ENCODE measurements at regions not wholly inside any gene's neighbourhood (a gene's known extent, or its start where the extent isn't known, plus 50 kb on each side); places are given as distances from the start of the nearest gene placed in this dataset.

DNA sequence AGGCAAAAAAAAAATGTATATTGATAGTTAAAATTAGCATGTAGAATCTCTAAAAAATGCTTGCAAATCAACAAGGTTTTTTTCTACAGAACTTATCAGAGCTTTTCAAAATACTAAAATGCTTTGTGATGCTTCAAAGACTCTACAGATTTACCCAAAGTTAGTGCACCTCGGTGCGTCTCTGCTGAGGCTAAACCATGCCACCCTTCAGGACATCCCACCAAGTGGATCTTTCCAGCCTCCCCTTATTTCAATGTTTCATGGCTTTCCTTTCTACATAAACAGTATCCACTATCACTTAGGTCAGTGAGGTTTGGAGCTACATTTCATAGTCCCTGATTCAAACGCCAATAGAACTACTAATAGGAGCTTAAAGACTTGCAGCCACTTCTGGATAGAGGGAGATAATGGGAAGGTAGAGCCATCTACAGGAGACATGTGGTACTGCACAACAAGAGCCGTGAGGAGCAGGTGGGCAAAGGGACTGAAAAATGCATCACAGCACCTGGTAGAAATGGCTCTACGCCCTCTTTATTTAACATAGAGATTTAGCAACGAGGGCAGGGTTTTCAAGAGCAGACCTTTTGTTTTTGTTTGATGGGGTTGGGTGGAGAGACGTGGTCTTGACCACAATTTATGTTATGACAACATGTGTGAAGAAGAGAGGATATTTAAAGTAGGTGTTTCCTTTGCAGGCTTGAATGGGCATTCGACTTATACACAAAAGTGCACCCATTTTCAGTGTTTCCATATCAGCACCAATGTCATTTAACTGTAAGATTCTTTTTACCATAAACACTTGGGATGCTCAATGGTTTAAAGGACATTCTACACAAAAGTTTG, 56.1 kb upstream of the SLC35G4 start:
- no peak for DNase-seq

DNA sequence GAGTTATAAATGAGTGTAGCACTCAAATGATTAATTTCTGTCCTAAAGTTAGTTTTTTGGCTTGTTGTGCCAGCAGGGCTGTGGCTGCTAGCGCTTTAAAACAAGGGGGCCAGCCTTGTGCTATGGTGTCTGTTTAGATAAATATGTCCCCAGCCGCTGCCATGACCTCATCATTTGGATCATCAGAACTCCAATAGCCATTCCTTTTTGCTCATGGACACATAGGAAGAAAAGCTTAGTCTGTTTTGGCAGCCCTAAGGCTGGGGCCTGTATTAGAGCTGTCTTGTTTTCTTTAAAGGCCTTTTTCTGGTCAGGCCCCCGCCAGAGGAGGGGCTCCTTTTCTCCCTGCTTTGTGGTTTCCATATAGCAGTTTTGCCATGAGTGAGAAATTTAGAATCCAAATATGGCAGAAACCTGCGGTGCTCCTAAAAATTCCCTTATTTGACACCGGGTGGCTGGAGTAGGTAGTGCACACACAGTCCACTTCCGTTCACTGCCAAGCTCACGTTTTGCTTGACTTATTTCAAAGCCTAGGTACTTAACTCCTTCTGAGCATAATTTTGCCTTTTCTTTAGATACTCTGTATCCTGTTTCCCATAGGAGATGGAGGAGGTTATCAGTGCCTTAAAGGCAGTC, 60.4 kb upstream of the SLC35G4 start:
- DNase-seq = no peak

DNA sequence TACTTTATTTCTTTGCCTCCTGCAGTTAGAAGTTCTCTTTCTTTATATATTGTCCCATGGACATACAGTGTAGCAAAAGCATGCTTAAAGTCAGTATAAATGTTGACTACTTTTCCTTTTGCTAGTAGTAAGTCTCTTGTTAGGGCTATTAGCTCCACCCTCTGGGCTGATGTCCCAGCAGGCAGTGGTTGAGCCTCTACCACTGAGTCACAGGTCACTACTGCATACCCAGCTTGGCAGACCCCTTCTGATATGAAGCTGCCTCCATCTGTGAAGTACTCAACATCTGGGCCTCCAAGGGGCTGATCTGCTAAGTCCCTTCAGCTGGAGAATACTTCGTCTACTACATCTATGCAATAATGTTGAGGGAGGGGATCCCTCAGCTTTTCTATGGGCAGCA, 61.0 kb upstream of the SLC35G4 start:
- no peak for DNase-seq

DNA sequence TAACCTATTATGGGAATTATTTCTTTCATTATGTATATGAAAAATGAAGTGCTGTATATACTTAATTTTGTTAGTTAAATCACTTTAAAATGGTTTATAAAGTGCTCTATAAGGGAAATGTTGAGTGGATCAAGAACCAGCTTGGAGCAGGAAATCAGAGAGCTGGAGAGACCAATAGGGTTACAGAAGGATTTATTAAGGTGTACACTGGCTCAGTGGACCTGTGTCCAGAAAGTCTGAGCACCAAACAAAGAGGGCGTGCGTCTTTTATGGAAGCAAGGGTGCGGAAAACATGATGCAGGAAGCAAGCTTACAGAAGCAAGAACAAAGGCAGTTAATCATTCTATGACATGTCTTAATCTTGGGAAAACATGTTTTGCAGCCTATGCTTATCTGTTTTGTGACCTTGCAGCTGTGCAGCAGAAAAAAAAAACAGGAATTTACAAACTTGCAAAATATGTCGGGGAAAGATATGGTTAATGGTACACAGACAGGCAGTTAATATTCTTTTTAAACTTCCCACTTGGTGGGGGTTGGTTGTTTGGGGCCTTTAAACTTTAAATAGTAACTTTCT, 65.2 kb upstream of the SLC35G4 start:
- DNase-seq = no peak

DNA sequence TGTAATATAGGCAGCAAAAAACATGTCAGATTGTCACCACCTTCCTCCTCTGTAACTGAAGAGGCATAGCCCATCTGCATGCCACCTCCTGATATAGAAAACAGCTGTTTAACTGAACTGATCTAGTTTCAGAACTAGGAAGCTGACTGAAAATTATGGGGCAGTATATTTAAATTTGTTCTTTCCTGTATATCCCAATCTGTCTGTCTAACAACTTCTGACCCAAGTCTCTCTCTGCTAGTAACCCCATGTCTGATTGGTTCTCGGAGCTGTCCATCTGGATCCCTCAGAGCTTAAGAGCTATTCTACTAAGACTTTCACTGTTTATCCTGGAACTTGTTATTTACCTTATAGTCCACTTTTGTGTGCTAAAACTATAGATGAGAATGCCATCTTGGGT, 68.2 kb upstream of the SLC35G4 start:
- DNase-seq = no peak

DNA sequence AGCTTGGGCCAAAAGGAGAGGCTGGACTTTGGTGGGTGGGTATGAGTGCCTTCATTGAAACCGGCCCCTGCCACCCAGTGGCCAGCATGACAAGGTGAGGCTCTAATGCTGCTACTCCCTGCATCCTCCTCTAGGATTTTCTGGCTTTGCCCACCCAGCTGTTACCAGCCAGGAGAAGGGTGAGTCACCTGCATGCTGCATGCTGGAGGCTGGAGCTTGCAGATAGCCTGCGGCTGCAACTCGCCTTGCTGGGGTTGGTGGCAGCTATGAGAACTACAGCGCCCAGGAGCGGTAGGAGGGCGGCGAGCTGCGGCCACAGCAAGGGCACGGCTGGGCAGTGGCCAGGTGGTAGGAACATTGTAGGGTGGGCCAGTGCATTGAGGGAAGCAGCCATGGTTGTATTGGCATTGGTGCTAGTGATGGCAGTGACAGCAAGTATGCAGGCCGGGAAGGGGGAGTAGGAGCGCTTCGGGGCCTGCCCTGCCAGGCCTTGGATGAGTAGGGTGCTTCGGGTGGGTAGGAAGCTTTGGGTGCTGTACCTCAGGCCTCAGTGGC, 75.4 kb upstream of the SLC35G4 start:
- DNase-seq = no peak

DNA sequence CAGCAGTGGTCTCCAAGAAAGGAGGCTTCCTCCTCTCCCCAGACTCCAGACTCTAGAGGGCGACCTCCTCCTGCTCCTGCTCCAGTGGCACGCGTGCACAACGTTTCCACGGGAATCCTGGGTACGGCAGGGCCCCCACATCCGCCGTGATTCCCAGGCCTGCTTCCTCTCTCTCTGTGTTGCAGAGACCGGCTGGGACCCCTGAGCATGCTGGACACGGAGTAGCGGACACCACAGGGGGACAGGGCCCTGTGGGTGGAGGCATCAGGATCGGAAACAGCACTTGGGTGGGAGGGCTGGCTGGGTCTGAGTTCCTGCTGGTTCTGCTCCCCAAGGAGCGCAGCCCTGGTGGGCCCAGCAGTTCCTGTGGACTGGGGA, 75.9 kb upstream of the SLC35G4 start:
- no peak for DNase-seq

DNA sequence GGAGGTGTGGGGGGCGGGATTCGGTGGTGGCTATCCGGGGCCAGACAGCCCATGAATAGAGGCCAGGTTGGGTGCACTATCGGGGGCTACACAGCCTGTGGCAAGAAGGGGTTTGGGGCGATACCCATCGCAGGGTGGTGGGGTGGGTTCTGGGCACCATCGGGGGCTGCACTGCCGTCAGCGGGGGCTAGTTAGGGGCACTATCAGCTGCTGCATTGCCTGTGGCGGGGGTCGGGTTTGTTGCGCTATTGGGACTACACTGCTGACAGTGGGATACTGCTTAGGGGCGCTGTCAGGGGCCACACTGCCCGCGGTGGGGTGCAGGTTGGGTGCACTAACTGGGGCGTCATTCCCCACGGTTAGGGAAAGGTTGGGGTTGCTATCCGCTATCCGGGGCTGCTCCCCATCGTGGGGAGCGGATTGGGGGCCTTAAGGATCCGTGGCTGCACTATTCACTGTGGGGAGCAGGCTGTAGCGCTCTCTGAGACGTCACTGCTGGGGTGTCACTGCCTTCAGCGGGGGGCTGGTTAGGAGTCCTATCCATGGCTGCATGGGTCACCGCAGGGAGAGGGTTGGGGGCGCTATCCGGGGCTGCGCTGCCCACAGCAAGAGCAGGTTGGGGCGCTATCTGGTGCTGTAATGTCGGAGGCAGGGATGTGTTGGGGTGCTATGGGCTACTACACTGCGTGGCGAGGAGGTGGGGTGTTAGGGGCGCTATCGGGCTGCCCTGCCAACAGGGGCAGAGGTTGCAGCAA, 76.5 kb upstream of the SLC35G4 start:
- no peak for DNase-seq

DNA sequence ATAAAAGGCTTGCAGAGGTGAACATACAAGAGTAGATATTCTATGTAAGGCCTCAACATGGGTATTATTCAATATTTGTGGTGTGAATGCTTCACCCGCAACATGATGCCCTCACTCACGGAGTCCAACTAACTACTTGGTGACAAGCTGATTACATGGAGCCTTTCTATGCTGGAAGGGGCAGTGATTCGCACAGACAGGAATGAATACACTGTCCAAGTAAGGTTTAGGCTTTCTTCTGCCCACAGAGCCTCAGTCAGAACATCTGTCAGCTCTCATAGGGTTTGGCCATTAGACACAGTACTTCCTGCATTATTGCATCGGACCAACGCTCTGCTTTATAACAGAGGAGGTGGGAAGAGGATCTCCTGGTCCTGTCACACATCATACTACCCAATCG, 80.3 kb upstream of the SLC35G4 start:
- no peak for DNase-seq

DNA sequence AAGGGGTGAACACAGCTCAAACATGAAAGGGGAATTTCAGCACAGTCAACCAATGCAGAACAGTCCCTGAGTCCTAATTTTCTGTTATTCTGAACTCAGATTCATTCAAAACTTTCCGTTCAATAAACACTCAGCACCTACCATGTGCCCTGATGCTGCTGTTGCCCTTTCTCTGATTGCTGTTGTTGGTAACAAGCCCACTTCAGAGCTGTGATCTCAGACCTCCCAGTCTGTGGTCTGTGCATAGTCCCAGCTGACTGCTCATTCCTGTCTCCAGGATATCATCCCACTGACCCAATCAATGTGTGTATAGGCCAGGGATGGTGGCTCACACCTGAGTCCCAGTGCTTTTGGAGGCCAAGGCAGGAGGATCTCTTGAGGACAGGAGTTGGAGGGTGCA, 82.7 kb upstream of the SLC35G4 start:
- DNase-seq = no peak

DNA sequence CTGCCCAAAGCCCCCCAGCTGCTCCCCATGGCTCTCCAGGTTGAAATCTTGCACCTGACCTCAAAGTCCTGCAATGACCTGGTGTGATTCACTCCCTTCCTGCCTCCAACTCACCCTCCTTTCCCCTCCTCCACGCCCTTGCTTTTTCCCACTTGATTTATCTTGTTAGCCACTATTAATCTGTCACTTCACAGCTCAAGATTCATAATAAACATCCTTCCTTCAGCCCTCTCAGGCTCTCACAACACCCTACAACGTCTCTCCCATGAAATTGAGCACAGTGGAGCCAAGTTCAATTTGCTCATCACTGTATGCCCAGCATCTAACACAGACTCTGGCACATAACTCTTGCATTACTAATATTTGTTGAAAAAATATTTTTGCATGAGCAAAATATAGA, 85.6 kb upstream of the SLC35G4 start:
- DNase-seq = no peak

DNA sequence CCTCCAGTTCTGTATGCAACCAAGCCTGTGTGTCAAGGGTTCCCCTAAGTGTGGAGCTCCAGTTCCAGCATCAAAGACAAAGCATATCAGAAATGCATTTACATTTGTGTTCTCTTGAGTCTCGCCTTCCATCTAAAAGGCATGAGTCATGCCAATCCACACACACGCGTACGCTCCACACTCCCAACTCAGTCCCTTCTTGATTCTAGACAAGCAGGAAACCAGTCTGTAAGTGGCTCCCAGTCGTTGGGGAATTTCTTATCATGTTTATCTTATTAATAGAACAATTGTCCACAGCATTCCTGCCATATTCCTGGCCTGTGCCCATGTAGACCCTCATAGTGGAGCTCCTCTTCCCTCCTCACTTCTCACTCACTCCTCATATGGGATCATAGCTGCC, 86.4 kb upstream of the SLC35G4 start:
- DNase-seq = no peak

DNA sequence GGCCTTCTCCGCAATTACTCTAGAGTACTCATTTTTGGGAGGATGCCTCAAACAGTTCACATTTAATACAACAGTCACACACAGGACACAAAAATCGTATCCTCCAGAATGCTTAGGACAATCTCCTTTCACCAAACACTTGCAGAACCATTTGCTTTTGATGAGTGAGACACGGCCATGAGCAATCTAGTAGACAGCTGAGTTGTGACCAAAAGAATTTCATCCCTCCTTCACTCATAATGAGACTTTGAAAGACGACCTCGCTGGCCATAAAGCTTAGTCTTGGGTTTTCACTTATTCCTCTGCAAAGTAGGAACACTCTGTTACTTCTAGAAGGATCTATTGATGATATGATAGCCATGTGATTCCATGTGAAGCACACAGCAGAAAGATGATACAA, 87.5 kb upstream of the SLC35G4 start:
- DNase-seq = no peak

DNA sequence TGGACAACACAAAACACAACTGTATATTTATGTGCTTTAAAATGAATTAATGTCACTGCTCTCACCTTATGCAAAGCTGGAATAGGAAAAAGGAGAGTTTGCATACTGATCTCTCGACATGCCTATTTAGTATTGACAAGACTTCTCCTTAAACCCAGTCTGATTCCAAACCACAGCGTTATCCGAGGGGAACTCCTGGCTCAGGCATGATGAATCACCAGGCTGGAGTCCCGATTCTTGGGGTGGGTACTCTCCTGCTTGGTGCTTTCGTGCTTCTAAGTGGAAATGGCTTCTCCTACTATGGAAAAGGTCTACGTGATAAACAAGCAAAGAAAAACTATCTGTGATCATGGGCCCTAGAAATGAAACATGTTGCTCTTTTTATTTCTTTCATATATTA, 88.9 kb upstream of the SLC35G4 start:
- no peak for DNase-seq

DNA sequence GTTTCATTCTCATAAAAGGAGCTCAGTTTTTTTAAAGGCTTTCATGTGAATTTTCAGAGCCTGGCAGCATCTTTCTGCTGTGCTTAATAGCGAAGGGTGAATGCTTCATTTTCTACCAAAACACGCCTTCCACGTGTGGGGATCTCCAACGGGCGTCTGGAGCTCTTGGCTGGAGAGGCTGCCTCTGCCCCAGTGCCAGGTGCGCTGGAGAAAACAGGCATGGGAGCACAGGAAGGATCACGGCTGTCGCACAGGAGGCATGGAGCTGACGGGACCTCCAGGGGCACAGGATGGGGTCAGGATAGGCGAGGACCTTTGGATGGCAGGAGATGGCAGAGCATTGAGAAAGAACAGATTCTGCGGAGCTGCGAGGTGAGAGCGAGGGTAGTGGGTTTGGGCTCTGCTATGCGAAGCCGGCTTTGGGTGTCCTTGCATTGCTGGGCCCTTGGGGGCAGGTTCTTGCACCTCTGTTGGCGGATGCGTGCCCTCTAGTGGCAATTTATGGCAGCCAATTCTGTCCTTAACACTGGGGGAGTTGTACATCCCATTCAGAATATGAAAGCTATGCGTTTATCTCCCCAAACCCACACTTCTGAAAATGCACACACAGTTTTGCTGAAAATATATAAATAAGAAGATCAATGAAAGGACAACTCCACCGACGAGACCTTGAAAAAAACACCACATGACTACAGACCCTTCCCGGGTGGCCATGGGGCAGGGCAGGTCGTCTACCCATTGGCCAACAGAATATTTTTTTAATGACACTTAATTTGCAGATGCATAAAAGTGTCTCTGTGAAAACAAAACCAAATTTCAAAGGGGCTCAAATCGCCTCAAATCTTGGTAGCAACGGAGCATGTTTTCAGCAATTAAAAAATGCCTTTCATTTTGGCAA, 90.4 kb upstream of the SLC35G4 start:
- peak in 1 of 2 experiments; percentile 18 for DNase-seq

DNA sequence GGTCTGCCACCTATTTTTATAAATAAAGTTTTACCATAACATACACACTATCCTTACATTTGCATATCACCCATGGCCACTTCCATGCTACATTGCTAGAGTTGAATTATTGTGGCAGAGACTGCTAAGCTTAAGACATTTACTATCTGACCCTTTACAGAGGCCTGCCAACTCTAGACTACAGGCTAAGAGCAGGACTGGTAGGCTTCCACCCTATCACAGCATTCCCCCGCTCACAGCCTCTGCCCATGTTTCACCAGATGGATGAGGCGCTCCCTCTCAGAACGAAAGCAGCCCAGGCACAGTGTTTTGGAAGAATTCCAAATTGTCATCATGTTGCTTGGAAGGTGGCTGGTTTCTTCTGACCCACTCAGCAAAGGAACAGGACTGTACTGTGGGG, 91.7 kb upstream of the SLC35G4 start:
- no peak for DNase-seq

DNA sequence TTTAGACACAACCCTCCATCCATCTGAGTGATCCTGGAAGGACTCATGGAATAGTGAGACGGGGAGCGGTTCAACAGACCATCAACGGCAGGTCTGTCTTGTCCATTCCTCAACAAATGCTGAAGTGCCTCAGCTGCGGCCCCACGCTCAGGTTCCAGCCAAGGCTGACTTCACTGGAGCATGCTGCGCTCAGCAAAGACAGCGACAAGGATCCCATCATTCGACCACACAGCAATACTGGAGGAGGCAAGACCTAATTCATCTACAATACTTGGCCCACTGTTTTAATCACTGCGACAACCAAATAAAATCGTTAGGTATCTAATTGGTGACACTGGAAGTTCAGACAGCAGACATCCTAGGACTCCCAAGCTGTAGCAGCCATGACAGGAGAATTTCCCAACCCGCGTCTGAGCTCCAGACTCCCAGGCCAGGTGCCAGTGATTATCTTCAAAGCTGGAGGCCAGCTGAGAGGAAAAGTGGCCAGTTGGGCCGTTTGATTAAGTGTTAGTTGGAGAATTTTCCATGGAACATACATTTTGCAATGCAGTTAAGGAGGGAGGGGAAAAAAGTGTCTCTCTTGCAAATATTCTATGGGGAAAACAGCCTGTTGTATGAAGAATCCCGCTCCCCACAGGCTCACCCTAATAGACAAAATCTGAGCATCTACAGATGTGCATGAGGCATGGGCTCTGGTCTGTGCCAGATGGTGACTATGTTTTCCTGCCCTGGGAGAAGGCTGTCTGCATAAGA, 92.5 kb upstream of the SLC35G4 start:
- DNase-seq = no peak

DNA sequence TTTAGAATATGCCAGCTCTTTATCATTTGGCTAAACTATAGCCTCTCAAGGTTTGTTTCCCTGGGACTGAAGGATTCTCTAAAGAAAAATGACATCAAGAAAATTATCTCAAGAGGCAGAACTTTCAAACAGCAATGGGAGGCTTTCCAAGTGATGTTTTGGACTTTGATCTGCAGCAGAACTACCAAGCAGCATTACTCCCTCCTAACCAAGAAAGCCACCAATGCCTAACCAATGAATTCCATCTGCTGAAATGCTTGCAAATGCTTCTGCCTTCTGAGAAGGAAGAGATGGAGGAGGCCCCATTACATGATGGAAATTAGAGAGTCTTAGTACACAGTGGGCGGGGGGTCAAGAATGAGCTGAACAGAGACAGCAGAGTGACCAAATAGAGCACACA, 95.1 kb upstream of the SLC35G4 start:
- no peak for DNase-seq

DNA sequence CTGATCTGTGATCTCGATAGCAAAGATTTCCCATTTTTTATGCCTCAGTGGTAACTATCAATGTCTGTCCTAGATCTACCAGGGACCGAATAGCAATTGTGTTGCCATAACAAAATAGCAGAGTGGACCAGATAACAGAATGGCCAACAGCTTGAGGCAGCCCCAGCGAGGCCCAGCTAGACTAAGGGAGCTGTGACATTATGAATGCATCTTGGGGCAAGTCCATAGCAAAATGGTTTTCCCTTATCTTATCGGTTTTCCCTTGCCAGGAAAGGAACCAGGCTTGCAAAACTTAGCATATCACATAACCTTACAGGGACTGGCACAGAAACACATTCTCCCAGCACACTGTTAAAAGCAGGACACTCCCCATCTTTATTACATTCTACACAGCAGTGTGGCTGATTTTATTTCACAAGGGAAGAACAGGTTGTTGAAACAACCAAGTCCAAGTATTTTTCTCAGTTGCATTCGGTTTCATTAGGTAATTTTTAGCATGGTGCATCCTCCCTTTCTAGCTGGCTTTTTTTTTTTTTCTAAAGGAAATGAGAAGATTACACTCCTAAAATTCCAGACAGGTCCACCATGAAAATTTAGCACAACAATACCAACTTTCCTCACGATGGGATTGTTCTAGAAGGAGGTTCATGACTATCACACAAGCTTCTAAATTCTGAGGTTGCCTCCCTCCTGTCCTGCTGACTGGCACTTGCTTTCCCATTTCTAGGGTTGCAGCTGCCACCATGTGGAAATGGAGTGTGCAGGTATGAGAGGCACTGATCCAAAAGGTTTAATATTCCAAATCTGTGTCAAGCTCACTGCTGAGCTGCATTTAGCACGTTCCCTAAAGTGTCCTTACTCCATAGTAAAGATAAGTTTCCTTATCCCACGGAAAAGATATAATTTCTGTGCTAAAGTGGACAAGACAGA, 97.0 kb upstream of the SLC35G4 start:
- no peak for DNase-seq

DNA sequence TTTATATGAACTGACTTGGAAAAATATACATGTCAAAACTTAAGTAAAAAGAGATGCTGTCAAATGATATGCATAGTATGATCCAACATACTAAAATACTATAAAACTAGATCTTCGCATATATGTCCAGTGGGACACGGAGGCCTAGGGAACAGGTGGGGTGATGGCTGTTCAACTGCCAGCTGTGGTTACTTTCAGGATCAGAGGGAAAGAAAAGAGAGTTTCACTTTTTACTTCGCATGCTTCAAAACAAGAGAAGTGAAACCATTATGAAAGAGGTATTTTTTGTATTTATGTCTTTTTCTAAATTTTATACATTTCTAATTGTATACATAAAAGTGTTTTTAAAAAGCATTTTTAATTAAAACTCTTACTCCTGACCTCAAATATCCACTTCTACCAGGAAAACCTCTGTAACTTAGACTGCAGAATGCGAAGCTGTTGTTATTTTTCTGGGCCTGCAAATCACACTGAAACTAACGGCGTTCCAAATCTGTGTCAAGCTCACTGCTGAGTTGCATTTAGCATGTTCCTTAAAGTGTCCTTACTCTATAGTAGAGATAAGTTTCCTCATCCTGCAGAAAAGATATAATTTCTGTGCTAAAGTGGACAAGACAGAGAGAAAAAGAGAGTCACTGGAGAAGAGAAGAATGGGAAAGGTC, 97.8 kb upstream of the SLC35G4 start:
- DNase-seq = no peak
